ENCODE measurements at regions not wholly inside any gene's neighbourhood (a gene's known extent, or its start where the extent isn't known, plus 50 kb on each side); places are given as distances from the start of the nearest gene placed in this dataset.

- no peak for DNase-seq (ENCODE audit: low read depth)
Observed at GRCh38 chr1:112264010-112264409, 132.0 kb upstream of the CTTNBP2NL start.

DNA sequence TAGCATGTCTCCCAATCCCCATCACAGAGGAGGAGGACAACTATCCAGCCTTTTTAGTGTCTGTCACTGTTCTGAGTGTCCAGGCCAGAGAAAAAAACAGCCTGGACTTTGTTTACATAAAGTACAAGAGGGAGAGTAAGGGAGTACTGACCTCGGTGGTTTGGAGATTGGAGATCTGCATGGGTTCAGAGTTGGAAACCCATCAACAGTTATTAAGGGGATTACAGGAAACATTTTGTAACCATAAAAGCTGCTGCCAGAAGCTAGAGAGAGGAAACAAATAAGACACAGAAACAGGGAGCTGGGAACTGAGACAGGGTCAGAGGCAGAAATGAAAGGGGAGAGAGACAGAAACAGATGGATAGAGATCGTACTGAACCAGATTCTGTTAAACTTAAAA lies 131.5 kb upstream of the CTTNBP2NL start:
- no peak for DNase-seq (ENCODE audit: low read depth)

GRCh38 chr1:112265931-112266330 lies 130.1 kb upstream of the CTTNBP2NL start:
- DNase-seq (ENCODE audit: low read depth), result no peak

DNA sequence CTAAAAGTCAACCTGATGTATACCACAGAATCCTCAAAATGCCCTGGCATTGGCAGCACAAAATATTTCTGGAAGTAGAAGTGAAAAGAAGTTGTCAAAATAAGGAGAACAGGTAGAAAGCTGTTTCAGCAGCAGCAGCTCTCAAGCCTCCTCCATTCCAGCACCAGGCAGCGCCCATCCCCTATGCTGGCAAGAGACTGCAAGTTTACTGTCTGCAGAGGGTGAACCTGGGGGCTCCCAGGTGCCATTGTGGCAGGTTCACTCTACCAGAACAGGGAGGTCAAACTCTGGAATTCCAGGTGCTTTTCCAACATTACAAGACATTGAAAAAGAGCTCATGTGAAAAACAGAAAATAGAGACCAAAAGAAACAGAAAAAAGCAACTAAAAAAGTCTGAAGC lies 128.8 kb upstream of the CTTNBP2NL start:
- DNase-seq (ENCODE audit: low read depth), result no peak

DNA sequence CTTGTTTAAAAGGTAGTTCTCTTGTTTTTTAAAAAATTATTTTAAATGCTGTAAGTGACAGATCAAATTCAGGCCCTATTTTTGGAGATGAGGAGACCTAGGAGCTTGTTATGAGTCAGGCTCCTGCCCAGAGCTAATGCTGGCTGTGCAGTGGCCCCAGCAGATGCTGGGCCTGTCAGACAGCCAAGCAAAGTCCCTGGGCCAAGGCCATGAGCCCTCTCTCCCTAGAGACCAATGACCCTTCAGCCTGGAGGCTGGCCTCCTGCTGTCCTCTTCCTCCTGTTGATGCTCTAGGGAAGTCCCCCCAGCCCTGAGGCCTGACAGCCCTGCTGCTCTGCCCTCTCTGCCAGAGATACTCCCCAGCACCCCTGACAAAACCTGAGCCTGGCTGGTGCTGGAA lies 128.1 kb upstream of the CTTNBP2NL start:
- DNase-seq (ENCODE audit: low read depth), result no peak

GRCh38 chr1:112268408-112268807 lies 127.6 kb upstream of the CTTNBP2NL start:
- DNase-seq (ENCODE audit: low read depth), result no peak

GRCh38 chr1:112271270-112271669 lies 124.7 kb upstream of the CTTNBP2NL start:
- no peak for DNase-seq (ENCODE audit: low read depth)

- DNase-seq (ENCODE audit: low read depth), result no peak
Observed at GRCh38 chr1:112272101-112272772, 123.8 kb upstream of the CTTNBP2NL start.

DNA sequence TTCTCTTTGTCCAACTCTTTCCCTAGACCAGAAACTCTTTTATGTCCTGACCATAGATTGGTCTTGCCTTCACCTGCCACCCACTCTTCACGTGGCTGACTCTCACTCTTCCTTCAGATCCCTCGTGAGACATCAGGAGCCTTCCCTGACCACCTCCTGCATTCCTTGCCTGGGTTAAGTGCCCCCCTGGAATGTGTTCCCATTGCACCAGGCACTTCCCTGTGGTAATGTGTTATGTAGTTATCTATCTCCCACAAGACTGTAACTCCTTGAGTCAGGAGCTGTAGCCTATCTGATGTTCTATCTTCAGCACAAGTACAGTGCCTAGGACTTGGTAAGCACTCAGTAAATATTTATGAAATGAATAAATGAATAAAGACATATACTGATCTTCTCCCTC lies 111.2 kb upstream of the CTTNBP2NL start:
- DNase-seq (ENCODE audit: low read depth), result no peak

- DNase-seq (ENCODE audit: low read depth), result no peak
Observed at GRCh38 chr1:112285316-112285715, 110.7 kb upstream of the CTTNBP2NL start.

DNA sequence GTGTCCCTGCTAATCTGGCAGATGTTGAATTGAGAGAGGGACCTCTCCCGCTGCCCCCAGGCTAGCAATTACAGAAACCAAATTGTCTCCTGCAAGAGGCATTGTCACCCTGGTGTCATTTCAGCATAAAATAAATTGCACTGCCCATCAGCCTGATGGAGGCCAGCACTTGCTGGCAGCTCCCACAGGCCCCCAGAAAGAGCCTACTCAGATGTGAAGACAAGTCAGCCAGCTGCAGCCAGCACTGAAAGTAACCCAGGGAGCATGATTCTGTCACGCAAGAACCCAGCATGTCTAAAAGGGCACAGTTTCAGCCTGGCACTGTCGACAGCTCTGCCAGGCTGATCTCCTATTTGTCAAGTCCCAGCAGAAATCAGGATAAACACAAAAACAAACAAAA lies 110.3 kb upstream of the CTTNBP2NL start:
- DNase-seq (ENCODE audit: low read depth), result no peak

DNA sequence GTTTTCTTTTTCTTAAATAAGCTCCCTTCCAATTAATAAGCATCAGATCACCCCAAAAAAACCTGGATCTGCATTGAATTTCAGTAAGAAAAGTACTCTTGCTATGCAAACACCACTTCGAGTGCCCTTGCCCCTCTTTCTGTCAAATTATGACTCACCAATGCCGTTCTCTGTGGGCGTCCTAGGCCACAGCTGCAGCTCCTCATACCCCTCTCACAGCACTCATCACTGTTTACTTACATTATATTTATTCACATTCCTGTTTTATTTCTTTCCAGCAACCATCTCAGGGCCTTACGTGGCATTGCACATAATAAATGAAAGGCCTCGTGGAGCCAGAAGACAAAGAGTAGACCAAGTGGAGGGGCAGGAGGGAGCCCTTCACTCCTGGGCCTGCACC lies 99.1 kb upstream of the CTTNBP2NL start:
- DNase-seq (ENCODE audit: low read depth), result no peak

GRCh38 chr1:112297536-112297935 lies 98.5 kb upstream of the CTTNBP2NL start:
- no peak for DNase-seq (ENCODE audit: low read depth)

DNA sequence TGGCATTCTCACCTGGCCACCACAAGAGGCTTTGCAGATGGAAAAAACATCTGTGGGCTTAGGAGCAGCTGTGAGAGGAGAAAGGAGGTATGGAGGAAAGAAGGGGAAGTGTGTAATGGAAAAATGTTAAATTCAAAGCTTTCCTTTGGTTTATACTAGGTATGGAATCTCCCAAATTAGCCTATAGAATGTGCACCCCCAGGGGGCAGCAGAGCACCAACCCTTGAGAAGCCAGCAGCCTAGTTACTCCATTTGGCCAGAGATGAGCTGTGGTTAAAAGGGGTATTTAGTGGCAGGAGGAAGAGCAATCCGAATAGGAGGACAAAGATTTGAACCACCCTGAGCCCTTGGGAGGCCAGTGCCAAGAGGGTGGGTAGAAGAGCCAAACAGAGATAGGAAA lies 97.5 kb upstream of the CTTNBP2NL start:
- DNase-seq (ENCODE audit: low read depth), result peak; percentile 22

GRCh38 chr1:112304126-112304525 lies 91.9 kb upstream of the CTTNBP2NL start:
- DNase-seq (ENCODE audit: low read depth), result no peak

- DNase-seq (ENCODE audit: low read depth), result no peak
Observed at GRCh38 chr1:112304612-112305011, 91.4 kb upstream of the CTTNBP2NL start.

GRCh38 chr1:112307930-112308591 lies 88.0 kb upstream of the CTTNBP2NL start:
- DNase-seq (ENCODE audit: low read depth), result no peak

- DNase-seq (ENCODE audit: low read depth), result no peak
Observed at GRCh38 chr1:112308716-112309115, 87.3 kb upstream of the CTTNBP2NL start.

DNA sequence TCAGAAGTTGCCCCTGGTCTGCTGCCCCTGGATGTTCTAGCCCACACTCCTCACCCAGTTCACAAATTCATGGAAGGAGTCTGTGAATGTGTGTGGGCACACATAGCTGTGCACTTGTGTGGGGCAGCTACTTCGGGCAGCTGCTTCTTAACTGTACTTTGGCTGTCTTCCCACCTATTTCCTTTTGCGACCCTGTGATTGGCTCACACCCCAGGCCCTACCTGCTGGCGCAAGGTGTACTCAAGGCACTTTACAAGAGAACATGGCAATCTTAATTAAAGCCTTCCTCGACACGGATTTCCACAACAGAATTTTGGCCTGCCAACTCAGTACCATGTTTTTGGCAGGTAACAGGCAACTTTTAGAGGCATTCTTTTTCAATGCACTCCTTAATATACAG lies 86.5 kb upstream of the CTTNBP2NL start:
- no peak for DNase-seq (ENCODE audit: low read depth)

GRCh38 chr1:112312315-112312714 lies 83.7 kb upstream of the CTTNBP2NL start:
- DNase-seq (ENCODE audit: low read depth), result no peak

DNA sequence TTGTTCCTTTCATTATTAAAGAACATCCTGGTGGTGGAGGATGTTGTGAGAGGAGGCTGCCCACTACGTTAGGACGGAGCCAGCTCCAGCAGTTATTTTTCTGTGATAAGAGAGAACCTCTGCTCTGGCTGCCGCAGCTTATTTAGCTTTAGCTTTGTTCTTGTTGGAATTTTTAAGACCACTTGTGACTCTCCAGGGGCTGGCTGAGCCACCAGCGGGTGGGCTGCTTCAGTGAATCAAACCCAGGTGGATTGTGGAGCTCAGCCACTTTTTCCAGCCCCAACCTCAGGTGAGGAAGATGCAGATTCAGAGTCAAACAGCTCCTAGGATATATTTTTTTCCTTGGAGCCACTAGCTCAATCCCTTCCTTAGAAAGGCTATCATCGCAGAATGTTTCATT lies 83.1 kb upstream of the CTTNBP2NL start:
- no peak for DNase-seq (ENCODE audit: low read depth)

DNA sequence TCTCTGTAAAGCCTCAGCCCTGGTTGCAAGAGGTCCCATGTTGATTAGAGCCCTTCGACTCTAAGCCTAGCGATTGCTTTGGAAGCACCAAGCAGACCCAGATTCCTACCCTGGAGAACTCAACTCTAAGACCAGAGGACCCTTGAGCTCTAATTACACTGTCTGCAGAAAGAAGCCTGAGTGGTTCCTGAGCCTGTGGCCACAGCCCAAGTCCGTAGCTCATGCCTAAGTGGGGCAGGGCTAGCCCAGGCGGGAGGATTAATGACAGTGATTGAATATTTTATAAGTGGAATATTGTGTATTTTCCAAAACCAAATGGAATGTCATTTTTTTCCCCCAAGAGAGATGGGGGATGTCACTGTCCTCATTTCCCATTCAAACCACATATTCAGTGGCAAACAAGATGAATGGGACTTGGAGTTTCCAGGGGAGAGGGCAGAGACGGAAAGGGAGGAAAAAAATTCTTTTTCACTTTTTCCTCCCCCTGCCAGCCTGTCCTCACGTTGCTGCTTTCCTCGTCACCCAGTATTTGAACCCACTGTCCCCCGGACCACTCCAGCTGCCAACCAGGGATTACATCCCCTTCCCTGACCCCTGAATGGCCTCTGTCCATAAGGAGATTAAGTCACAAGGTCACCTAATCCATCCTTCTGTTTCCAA lies 79.6 kb upstream of the CTTNBP2NL start:
- no peak for DNase-seq (ENCODE audit: low read depth)

DNA sequence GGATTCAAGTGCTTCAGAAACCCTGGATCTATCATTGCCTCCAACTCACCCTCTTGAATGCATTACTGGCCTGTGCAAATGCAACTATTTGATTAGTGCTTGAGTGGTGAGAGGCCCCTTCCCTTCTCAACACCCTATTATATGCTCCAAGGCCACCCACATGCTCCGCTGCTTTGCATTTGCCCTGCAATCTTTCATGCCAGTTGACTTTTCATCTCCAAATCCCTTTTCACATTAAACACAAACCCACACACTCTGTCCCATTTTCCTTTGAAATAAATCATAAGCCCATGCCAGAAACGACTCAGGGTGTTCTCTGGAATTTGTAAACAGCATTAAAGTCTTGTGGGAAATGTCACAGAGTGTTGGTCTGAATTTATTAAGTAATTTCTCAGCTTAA lies 78.9 kb upstream of the CTTNBP2NL start:
- no peak for DNase-seq (ENCODE audit: low read depth)
